RKO (cell line): ENCODE measurements at regions not wholly inside any gene's neighbourhood (a gene's known extent, or its start where the extent isn't known, plus 50 kb on each side); places are given as distances from the start of the nearest gene placed in this dataset.

Experiments used
- DNase-seq: peaks from one replicate; pipeline ENCODE4 v3.0.0-alpha.2; 2016; ENCODE audit warnings: low spot score

DNA sequence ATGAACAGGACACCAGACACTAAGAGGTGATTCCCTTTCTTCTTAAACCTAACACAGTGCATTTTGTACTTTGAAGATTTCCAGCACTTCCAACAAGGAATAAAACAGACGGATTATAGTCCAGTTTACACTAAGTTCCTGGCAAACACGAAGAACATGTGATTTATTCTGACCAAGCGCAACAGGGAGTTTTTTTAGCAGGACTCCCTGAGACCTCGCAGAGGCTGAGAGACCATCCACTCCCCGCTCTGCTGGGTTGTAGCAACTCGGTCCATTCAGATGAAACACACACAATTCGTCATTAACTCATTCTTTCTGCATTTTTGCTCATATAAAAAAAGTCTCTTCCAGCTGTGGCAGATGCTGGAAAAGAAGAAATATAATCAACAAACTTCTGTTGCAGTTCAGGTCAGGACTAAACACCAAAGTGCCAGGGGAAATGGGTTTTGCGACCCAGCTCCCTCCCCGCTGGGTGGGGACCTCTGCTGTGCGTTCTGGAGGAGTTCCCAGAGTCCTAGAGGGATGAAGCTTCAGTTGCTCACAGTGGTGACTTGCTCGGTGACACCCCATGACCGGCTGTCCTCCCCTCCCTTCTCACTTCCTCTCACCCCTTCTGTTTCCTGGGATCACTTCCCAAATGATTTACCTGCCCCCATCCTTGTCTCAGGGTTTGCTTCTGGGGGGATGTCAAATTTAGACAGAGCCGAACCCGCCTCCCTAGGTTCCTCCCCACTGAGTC, 52.5 kb downstream of the KCNF1 start:
- DNase-seq, result no peak

DNA sequence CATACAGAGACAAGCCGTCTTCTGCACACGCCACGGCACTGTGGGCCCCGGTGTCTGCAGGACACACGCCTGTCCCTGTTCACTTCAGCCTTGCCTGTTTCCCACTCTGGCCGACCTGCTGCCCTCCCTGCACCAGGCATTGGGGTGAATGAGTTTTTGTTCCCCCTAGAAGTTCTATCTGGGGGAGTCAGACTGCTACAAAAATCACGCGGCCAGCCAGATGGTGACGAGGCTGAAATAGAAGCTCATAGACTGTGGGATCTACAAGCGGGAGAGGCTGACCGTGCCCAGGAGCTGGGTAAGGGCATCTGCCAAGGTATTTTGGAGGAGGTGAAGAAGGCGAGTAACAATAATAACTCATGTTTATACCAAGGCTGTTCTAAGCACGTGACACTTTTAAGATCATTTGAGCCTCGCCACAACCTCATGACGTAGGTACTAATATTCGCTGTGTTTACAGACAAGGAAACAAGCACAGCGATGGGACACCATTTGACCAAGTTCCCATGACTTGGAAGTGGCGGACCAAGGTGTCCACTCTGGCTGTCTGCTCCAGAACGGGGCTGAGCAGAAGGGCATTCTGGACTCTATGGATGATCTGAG, 53.6 kb downstream of the KCNF1 start:
- no peak for DNase-seq

- DNase-seq, result no peak
Measured at GRCh38 chr2:10966056-10966455, 54.3 kb downstream of the KCNF1 start.

GRCh38 chr2:10966741-10967140, 55.0 kb downstream of the KCNF1 start:
- DNase-seq, result no peak

GRCh38 chr2:10968176-10968575, 56.4 kb downstream of the KCNF1 start:
- no peak for DNase-seq

DNA sequence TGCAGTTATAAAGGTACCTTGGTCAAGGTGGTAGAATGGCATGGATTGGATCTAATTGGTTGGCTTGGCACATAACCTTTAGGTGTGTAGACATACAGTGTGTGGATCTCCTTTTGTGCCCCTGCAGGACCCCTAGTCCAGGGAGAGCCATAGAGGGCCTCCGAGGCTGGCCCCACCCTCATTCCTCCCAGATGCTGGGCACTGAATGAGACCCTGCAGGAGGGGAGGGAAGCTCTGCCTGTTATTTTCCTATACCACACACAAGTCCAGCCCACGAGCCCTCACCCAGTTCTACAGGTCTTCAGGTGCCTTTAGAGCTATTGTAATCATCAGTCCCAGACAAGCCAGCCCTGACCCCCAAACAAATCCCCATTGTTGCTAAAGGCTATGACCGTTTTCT, 58.9 kb downstream of the KCNF1 start:
- DNase-seq, result no peak

DNA sequence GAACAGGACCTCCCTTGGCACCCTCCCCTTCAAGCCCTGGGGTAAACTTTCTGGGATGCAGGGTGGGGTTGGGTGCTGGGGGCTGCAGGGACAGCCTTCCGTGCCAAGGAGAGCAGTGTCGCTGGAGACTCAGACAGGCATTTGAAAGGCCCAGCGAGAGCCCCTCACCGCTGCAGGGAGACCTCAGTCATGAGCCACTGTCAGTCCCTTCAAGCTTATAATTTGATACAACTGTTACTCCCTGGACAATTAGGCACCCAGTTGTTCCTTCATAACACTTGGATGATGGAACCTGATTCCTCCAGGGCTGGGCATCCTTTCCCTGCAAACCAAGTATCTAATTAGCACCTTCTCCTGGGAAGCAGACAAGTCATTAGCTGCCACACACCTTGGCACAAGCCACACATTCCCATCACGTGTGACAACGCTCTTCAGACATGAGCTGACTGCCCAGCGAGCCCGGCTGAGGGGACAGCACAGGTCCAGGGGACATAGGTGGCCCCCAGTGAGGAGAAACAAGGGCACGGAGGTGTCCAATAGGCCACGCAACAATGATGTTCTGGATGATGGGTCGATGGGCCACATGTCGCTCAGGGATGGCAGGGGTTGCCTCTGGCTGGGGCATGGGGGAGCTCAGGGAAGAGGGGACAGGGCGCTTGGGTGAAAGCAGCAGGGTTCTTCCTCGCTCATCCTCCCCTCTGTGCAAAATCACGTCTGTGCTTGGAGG, 59.6 kb downstream of the KCNF1 start:
- no peak for DNase-seq

DNA sequence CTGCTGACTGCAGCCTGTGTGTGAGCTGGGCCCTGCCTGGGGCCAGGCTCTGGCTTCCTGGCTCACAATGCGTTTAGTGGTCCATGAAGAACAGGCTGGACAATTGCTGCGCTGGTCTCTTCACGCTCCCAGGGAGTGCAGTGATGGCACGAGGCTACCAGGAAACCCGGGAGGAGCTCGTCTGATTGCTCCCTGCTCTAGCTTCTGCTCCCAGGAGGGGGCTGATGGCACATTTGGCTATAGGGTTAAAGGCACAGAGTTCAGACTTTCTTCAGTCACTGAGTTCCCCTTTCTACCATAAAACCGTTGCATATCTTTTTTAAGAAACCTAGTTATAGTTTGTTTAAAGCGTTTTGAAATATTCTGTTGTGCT, 60.1 kb downstream of the KCNF1 start:
- DNase-seq, result no peak

DNA sequence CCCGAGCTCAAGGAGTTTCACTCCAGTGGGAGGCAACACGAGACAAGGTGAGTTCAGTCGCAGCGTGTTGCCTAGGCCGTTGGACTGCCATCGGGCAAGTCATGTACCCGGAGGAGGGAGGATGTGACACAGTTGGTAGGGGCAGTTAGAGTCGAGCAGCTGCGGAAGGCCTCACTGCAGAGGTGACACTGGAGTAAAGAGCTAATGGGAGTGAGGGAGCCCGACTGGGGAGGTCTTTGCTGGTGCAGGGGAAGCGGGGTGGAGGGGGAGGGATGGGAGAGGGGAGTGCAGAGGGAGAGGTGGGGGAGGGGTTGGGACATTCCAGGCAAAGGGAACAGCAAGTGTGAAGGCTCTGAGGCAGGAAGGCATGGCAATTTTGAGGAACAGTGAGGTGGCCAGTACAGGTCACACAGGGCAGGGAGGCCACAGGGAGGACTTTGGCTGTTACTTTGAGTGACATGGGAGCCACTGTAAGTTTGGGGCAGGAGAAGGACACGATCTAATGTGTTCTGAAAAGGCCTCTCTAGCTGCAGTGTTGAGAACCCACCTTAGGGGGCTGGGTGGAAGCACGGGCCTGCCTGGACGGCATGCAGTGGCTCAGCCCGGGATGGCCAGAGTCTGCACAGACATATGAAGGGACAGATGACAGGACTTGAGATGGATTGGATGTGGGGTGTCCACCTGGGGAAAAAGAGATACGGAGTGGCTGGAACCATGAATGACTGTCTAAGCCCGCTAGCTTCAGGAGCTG, 61.1 kb downstream of the KCNF1 start:
- DNase-seq, result no peak

GRCh38 chr2:10973766-10974165, 62.0 kb downstream of the KCNF1 start:
- no peak for DNase-seq

DNA sequence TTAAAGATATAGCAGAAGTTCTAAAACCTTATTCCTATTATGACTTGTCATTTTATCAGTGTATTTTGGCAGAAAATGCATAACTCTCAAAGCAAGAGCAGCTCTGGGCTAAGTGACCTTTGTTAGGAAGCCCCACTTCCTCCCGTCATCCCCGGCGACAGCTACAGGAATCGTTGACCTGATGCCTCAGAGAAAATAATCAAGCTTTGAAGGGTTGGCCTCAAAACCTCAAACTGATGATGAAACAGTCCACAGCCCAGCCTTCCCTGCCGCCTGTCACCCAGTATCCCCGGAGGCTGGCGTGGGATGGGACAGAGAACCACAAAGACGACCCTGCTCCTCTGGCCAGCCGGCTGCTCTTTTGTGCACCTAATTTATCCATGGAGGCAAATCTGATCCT, 65.3 kb downstream of the KCNF1 start:
- no peak for DNase-seq

DNA sequence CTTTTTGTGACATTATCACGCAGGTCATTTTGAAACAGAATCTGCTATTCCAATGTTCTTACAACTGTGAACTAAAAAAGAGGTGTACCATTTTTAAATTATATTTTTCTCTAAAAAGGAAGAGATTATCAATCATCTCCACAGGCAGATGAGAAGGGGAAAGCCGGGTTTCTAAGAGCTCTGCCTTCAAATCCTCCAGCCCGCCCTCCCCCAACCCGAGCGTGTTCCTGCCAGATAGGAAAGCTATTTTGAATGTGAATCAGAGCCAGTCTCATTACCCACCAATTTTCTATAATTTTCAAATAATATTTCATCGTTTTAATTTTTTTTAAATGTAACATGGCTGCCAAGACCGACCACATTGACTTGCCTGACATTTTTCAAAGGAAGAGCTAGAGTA, 65.9 kb downstream of the KCNF1 start:
- no peak for DNase-seq

DNA sequence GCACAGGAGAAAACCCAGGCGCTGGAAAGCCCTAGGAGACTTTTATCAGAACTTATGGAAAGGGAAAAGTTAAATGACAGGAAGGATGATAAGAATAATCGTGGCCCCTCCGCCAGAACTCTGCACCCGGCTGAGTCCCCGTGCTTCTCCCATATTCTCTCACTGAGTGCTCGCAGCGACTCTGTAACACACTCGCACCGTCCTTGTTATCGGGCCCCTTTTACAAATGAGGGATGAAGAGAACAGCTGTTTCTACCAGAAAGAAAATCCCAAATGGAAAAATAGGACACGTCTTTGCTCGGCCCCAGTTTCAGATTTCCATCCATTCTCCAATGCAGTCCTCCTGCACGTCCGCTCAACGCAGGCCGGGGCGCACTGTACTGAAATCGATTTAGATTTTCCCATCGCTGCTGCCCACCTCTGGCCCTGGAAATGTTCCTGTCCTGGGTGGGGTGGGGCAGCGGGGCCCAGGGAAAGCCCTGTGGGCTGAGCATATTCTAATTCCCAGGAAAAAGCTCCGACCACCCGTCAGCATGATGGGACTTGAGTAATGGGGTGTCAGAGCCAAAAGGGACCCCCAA, 66.4 kb downstream of the KCNF1 start:
- DNase-seq, result no peak

- no peak for DNase-seq
Measured at GRCh38 chr2:10980071-10980470, 68.3 kb downstream of the KCNF1 start.

DNA sequence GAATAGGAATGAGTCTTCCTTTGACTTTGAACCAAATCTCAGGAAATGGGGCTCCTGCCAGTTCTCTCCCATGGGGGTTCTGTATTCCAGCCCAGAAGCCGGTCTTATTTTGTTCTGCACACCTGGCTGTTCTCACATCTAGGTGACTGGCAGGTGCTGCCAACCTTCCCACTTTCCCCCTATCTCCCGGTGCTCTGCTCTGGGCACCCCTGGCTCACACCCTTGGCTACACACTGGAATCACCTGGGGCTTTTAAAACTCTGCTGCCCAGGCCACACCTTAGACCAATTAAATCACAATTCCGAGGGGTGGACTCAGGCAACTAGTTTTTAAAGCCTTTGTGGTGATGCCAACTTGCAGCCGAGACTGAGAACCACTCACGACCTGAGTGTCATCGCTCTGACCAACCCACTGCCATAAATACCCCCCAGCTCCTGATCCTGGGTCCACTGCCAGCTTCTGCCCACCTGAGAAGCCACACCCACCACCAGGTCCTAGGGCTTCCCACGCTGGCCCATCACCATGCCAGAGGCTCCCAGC, 69.2 kb downstream of the KCNF1 start:
- DNase-seq, result no peak

- DNase-seq, result no peak
Measured at GRCh38 chr2:10981451-10981850, 69.7 kb downstream of the KCNF1 start.

- no peak for DNase-seq
Measured at GRCh38 chr2:10981941-10982431, 70.3 kb downstream of the KCNF1 start.

- DNase-seq, result no peak
Measured at GRCh38 chr2:10982931-10983701, 71.4 kb downstream of the KCNF1 start.

GRCh38 chr2:10983711-10984110, 72.0 kb downstream of the KCNF1 start:
- DNase-seq, result no peak

GRCh38 chr2:10984418-10985135, 72.8 kb downstream of the KCNF1 start:
- no peak for DNase-seq
